Peyer's patch (tissue), 4 donors: ENCODE measurements at regions not wholly inside any gene's neighbourhood (a gene's known extent, or its start where the extent isn't known, plus 50 kb on each side); places are given as distances from the start of the nearest gene placed in this dataset.

ENCODE experiments used
- POLR2A ChIP-seq, 2 donors: fragments of 450-650 bp; IDR thresholded peaks; one replicate each; pipeline ENCODE4 v1.5.1; 2017; ENCODE audit warnings: antibody characterized with exemption in 2 of 2, mild to moderate bottlenecking in 2 of 2, moderate library complexity in 2 of 2
- TF ChIP-seq, protein P1 (sequence below), 6 experiments: fragments of 450-650 bp in 4 of 6; fragments of 200-600 bp in 2 of 6; sonication (generic) in 1 of 6; IDR thresholded peaks; one replicate each; pipeline ENCODE4 v1.5.1; 2017 to 2019; ENCODE audit warnings: antibody characterized with exemption in 6 of 6, mild to moderate bottlenecking in 3 of 6, moderate library complexity in 1 of 6

DNA sequence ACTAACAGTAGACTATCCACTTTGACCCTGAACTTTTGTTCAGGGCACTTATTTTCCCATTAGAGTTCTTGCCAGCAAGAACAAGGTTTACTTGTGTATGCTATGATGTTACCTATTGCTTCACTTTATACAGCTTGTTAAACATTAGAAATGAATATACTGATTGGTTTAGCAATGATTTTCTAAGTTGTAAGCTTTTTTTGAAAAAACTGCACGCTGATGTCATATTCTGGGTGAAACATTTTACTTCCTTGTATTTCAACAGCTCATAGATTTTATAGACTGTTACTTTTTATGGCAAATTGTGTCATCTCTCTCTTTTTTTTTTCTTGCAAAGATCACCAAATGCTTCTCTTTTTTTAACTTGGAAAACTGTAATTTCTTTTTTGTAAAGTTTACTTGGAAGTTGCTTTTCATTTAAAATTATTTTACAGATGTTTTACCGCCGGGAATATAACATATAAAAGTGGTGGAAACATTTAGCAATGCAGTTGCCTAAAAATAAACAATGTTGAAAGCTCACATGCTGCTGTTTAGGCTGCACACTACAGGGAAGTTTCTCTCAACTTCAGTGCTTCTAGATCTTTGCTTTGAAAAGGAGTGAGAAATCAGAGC, 215.3 kb upstream of the NFIA start:
- TF ChIP-seq, protein P1, sequence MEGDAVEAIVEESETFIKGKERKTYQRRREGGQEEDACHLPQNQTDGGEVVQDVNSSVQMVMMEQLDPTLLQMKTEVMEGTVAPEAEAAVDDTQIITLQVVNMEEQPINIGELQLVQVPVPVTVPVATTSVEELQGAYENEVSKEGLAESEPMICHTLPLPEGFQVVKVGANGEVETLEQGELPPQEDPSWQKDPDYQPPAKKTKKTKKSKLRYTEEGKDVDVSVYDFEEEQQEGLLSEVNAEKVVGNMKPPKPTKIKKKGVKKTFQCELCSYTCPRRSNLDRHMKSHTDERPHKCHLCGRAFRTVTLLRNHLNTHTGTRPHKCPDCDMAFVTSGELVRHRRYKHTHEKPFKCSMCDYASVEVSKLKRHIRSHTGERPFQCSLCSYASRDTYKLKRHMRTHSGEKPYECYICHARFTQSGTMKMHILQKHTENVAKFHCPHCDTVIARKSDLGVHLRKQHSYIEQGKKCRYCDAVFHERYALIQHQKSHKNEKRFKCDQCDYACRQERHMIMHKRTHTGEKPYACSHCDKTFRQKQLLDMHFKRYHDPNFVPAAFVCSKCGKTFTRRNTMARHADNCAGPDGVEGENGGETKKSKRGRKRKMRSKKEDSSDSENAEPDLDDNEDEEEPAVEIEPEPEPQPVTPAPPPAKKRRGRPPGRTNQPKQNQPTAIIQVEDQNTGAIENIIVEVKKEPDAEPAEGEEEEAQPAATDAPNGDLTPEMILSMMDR (IDR thresholded peaks at IDR 0.05) = no peak
- TF ChIP-seq POLR2A (IDR thresholded peaks at IDR 0.05) = no peak
